D721Med (cell line): ENCODE measurements at regions not wholly inside any gene's neighbourhood (a gene's known extent, or its start where the extent isn't known, plus 50 kb on each side); places are given as distances from the start of the nearest gene placed in this dataset.

Source experiments
- DNase-seq: peaks from one replicate; pipeline ENCODE4 v3.0.0; 2011; ENCODE audit warnings: low spot score; ENCODE audit not compliant: insufficient read length
- FAIRE-seq: peaks from 2 replicates; lab custom pipeline; 2011; peaks lifted over from hg19 to GRCh38; lab: Jason Lieb, UNC
- TF ChIP-seq, protein P1 (sequence below): IDR thresholded peaks from 2 replicates; pipeline ENCODE4 v1.5.1; 2012; ENCODE audit warnings: mild to moderate bottlenecking, control low read depth; ENCODE audit not compliant: insufficient read depth; ENCODE audit errors: missing control alignments

GRCh38 chr14:95415993-95416392, 96.3 kb upstream of the CLMN start:
- TF ChIP-seq, protein P1, sequence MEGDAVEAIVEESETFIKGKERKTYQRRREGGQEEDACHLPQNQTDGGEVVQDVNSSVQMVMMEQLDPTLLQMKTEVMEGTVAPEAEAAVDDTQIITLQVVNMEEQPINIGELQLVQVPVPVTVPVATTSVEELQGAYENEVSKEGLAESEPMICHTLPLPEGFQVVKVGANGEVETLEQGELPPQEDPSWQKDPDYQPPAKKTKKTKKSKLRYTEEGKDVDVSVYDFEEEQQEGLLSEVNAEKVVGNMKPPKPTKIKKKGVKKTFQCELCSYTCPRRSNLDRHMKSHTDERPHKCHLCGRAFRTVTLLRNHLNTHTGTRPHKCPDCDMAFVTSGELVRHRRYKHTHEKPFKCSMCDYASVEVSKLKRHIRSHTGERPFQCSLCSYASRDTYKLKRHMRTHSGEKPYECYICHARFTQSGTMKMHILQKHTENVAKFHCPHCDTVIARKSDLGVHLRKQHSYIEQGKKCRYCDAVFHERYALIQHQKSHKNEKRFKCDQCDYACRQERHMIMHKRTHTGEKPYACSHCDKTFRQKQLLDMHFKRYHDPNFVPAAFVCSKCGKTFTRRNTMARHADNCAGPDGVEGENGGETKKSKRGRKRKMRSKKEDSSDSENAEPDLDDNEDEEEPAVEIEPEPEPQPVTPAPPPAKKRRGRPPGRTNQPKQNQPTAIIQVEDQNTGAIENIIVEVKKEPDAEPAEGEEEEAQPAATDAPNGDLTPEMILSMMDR: no peak
- FAIRE-seq (no peak), DNase-seq (no peak)

DNA sequence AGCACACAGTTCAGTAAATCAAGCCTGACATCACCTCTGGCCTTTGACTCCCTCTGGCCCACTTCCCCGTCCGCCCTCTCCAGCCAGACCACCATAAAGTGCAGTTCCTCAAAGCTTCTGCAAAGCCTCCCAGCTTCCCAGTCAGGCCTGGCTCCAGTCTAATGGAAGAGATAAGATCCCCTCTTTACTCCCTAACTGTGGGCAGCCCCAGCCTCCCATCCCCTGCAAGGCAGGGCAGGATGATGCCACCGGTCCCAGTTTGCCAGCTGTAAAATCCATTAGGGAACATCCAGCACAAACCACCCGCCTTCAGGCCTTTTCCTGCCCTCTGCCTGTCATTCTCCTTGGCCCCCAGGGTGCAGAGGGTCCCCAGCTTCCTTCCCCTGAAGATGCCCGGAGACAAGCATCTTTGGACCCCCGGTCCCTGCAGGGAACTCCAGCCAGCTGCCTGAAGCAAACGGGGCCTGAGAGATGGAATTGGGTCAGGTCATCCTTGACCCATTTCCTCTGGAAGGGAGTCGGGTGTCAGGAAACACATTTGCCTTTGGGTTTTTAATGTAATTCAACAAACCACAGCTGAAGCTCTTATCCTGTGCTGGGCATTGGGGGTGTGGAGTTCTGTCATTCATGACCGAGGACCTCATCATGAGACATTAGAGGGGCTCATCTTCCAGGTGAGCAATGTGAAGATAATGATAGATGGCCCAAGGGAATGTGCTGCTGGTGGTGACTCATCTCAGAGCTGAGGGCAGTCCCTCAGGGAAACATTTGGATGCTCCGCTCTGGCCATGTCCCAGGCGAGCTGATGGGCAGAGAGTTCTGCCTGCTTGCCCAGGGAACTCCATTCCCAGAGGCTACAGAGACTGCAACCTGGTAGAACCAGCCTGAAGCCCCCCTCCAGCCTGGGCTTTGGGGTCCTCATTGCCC, 93.8 kb upstream of the CLMN start:
- FAIRE-seq (no peak), DNase-seq (no peak)
- TF ChIP-seq, protein P1: no peak

DNA sequence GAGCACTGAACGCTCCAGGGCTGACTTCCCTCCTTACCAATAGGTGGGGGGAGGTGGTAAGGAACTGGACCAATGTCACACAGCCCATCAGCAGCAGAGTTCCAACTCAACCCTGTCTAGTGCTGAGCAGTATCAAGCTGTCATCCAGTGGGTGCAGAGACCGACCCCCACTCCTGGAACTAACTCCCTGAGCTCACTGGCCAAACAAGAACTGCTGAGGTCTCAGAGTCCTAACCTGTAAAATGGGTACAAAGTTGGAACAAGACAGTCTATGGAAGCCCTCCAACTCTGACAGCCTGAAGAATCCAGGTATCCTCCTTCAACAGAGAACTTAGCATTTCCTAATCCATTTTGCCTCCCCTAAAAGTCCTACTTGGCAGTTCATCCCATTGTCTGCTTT, 91.1 kb upstream of the CLMN start:
- DNase-seq (no peak), FAIRE-seq (no peak)
- TF ChIP-seq, protein P1: no peak

GRCh38 chr14:95409477-95410272, 90.0 kb upstream of the CLMN start:
- DNase-seq (no peak), FAIRE-seq (no peak)
- TF ChIP-seq, protein P1: no peak

DNA sequence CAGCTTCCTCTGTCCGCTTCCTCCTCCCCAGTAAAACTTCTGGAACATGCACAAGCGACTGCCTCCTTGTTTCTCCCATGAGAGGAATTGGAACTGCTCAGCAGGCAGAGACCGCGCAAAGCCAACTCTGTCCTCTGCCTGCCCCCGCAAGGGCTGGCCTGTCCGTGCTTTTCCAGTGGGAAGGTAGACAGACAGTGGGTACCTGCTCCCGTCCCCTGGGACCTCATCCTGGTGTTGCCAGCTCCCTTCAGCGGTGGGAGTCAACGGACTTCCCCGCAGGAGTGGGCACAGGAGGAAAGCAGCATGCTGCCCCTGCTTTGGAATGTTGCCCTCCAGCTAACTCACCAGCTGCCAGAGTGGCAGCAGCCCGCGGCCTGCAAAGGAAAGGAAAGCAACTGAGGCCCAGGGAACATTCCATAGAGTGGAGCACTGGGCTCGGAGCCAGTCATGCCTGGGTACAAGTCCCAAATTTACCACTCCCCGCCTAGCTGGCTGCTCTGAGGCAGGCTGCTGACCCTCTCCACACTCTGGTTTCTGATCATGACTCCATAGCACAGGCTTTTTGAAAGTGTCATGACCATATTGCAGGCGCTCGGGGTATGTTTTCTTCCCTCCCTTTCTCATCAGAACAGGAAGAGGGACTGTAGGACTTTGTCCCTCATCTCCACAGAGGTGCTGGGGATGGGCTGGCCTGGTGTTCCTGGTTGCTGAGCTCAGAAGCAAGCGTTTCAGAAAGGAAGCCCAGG, 89.2 kb upstream of the CLMN start:
- TF ChIP-seq, protein P1: no peak
- DNase-seq (no peak), FAIRE-seq (no peak)

DNA sequence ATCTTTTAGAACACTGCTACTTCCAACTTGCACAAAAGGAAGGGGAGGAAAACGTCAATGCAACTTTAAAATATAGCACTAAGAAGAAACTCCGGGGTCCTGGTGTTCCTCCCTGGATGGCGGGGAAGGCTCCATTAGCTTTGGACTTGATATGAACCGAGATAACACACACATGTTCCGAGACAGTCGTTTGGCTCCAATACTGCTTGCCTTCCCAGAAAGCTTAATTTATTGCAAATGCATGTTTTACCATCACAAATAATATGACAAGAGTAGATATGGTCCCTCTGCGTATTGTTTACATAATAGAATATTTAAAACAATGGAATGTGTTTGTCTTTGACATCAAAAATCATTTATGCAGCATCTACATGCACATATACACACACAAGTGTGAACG, 87.6 kb upstream of the CLMN start:
- TF ChIP-seq, protein P1: no peak
- no peak for FAIRE-seq
- no peak for DNase-seq
